GM23248 (cell line): ENCODE measurements at regions not wholly inside any gene's neighbourhood (a gene's known extent, or its start where the extent isn't known, plus 50 kb on each side); places are given as distances from the start of the nearest gene placed in this dataset.
"Not testable (repeated sequence)": the region's sequence is repeated elsewhere in the genome, so short reads cannot be mapped to it uniquely, and the experiment has no call there.

ENCODE experiments used
- DNase-seq: peaks from one replicate; pipeline ENCODE4 v3.0.0-alpha.2; 2015
- H2AFZ ChIP-seq: fragments of 200-600 bp; sonication (generic); 2 replicates; pipeline ENCODE4 v1.6.1; 2016; ENCODE audit warnings: antibody characterized with exemption
- H3F3A ChIP-seq: fragments of 200-600 bp; sonication (generic); 2 replicates; pipeline ENCODE4 v1.6.1; 2016; ENCODE audit warnings: mild to moderate bottlenecking, antibody characterized with exemption, mixed run types; ENCODE audit not compliant: insufficient read depth
- H3K27ac ChIP-seq: fragments of 200-600 bp; sonication (generic); 2 replicates; pipeline ENCODE4 v1.5.1; 2016; ENCODE audit warnings: mild to moderate bottlenecking
- H3K27me3 ChIP-seq: fragments of 200-600 bp; sonication (generic); replicated peaks from 2 replicates; pipeline ENCODE4 v1.6.1; 2016; ENCODE audit warnings: mild to moderate bottlenecking; ENCODE audit not compliant: insufficient read depth
- H3K36me3 ChIP-seq: fragments of 200-600 bp; sonication (generic); 2 replicates; pipeline ENCODE4 v1.6.1; 2016; ENCODE audit warnings: low read depth, mild to moderate bottlenecking
- H3K4me1 ChIP-seq: fragments of 200-600 bp; sonication (generic); 2 replicates; pipeline ENCODE4 v1.6.1; 2016; ENCODE audit warnings: mild to moderate bottlenecking; ENCODE audit not compliant: insufficient read depth
- H3K4me2 ChIP-seq: fragments of 200-600 bp; sonication (generic); one replicate; pipeline ENCODE4 v1.6.1; 2016; ENCODE audit warnings: mild to moderate bottlenecking; ENCODE audit not compliant: unreplicated experiment
- H3K4me3 ChIP-seq: fragments of 200-600 bp; sonication (generic); 2 replicates; pipeline ENCODE4 v1.5.1; 2016; ENCODE audit warnings: mild to moderate bottlenecking
- H3K79me2 ChIP-seq: fragments of 200-600 bp; sonication (generic); 2 replicates; pipeline ENCODE4 v1.6.1; 2016; ENCODE audit warnings: mild to moderate bottlenecking; ENCODE audit not compliant: insufficient read depth
- H3K9ac ChIP-seq: fragments of 200-600 bp; sonication (generic); 2 replicates; pipeline ENCODE4 v1.6.1; 2016; ENCODE audit warnings: mild to moderate bottlenecking
- H3K9me2 ChIP-seq: fragments of 200-600 bp; sonication (generic); 2 replicates; pipeline ENCODE4 v1.6.1; 2016; ENCODE audit warnings: mixed run types, mild to moderate bottlenecking, moderate library complexity; ENCODE audit not compliant: insufficient read depth
- H3K9me3 ChIP-seq: fragments of 200-600 bp; sonication (generic); one replicate; pipeline ENCODE4 v1.6.1; 2017; ENCODE audit warnings: low read depth
- H4K20me1 ChIP-seq: fragments of 200-600 bp; sonication (generic); 2 replicates; pipeline ENCODE4 v1.6.0; 2016; ENCODE audit not compliant: insufficient read depth
- EZH2 ChIP-seq: fragments of 200-600 bp; sonication (generic); IDR thresholded peaks from 2 replicates; pipeline ENCODE4 v1.6.1; 2018; ENCODE audit warnings: antibody characterized with exemption, mild to moderate bottlenecking; ENCODE audit not compliant: insufficient read depth, poor library complexity, severe bottlenecking
- EZH2phosphoT487 ChIP-seq: fragments of 200-600 bp; sonication (generic); IDR thresholded peaks from 2 replicates; pipeline ENCODE4 v1.6.1; 2018; ENCODE audit warnings: antibody characterized with exemption, moderate library complexity, mild to moderate bottlenecking, low read depth; ENCODE audit not compliant: insufficient read depth
- WGBS, 2 experiments: methylation state at CpG; one replicate each; pipeline ENCODE4 v1.1.6; 2015 to 2017; ENCODE audit warnings: low lambda C conversion rate in 2 of 2, low coverage in 1 of 2; ENCODE audit errors: missing lambda C conversion rate in 2 of 2; 5-methylcytosine and 5-hydroxymethylcytosine counted together
- in situ Hi-C: fragments of 300-500 bp; cut with MboI; formaldehyde crosslinking; loops from 2 replicates; pipeline ENCODE4 v1.15.0; 2020

DNA sequence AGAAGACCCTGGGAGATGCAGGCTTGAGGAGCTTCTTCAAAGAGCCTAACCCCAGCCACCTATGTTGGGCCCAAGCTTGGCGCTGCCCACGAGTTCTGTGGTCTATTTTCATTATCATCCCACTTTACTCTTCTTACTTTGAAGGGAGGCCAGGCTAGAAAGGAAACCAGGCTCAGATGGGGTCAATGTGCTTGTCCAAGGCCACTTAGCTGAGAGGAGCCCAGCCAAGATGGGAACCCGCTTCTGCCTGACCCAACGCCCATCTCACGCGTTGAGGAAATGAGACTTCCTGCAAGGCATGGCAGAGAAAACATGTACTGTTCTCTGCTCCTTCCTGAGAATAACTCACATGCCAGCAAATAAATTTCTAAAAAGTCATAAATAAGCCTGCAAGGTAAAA is 486.3 kb upstream of the PROK2 start:
- in situ Hi-C loops, result loop anchor here (25.0 kb wide), 1 partner anchor 559 kb away; no protein-coding TSS in a partner anchor
- no peak overlapping the region for H3K9ac ChIP-seq
- peaks cover 35% of the 10 kb centered on the region for H3K4me1 ChIP-seq
- no peak for DNase-seq
- H3K9me3 ChIP-seq, result no peaks in the 10 kb centered on the region
- no peak overlapping the region for H3K27ac ChIP-seq
- WGBS, 2 experiments, result 91 to 92% methylated on average over 6 of the region's 6 CpGs
- H3K9me2 ChIP-seq, result no peaks in the 10 kb centered on the region
- peaks cover 24% of the 10 kb centered on the region for H3F3A ChIP-seq
- no peaks in the 10 kb centered on the region for H4K20me1 ChIP-seq
- H3K4me2 ChIP-seq, result no peak overlapping the region
- H3K36me3 ChIP-seq, result no peaks in the 10 kb centered on the region
- H2AFZ ChIP-seq, result no peak overlapping the region
- H3K27me3 ChIP-seq, result no peaks in the 10 kb centered on the region
- no peaks in the 10 kb centered on the region for H3K79me2 ChIP-seq
- no peak overlapping the region for H3K4me3 ChIP-seq
- TF ChIP-seq EZH2 (no peak), EZH2phosphoT487 (no peak)

DNA sequence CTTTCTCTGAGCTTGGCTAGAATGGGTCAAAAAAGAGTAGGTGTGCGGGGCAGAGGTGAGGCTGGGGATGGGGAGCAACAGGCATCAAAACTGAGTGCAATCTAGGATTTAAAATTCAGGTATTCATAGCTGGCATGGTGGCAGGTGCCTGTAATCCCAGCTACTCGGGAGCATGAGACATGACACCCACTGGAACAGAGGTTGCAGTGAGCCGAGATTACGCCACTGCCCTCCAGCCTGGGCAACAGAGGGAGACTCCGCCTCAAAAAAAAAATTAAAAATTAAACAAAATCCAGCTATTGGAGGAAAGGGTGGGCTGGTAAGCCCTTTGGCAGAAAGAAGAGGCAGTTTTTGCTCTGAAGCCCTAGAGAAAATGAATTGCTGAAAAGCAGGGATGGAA is 485.8 kb upstream of the PROK2 start:
- Histone ChIP-seq H3F3A (peaks cover 24% of the 10 kb centered on the region), H3K4me1 (peaks cover 35% of the 10 kb centered on the region), H3K4me2 (peak overlapping the region; percentile 50), H3K4me3 (no peak overlapping the region), H3K9me2 (no peaks in the 10 kb centered on the region), H3K36me3 (no peaks in the 10 kb centered on the region), H3K27ac (peak overlapping the region; percentile 47; the same call in 1 of the 2 replicates), H2AFZ (no peak overlapping the region), H3K9me3 (no peaks in the 10 kb centered on the region), H4K20me1 (no peaks in the 10 kb centered on the region), H3K79me2 (no peaks in the 10 kb centered on the region), H3K27me3 (no peaks in the 10 kb centered on the region), H3K9ac (no peak overlapping the region)
- TF ChIP-seq EZH2phosphoT487, result no peak
- TF ChIP-seq EZH2, result no peak
- DNase-seq, result no peak
- 43 to 51% methylated on average over 5 of the region's 5 CpGs for WGBS, 2 experiments
- in situ Hi-C loops, result loop anchor here (25.0 kb wide), 1 partner anchor 558 kb away; no protein-coding TSS in a partner anchor

- DNase-seq, result peak; percentile 97
- Histone ChIP-seq H3K36me3 (no peaks in the 10 kb centered on the region), H3K4me1 (peaks cover 35% of the 10 kb centered on the region), H3K4me3 (peak overlapping the region; percentile 9; the same call in 1 of the 2 replicates), H2AFZ (no peak overlapping the region), H3K4me2 (peak overlapping the region; percentile 50), H3K27ac (peak overlapping the region; percentile 47), H3K9me2 (no peaks in the 10 kb centered on the region), H3K27me3 (no peaks in the 10 kb centered on the region), H3K9me3 (no peaks in the 10 kb centered on the region), H3K79me2 (no peaks in the 10 kb centered on the region), H3K9ac (no peak overlapping the region), H3F3A (peaks cover 21% of the 10 kb centered on the region), H4K20me1 (no peaks in the 10 kb centered on the region)
- 5 to 9% methylated on average over 9 of the region's 9 CpGs for WGBS, 2 experiments
- TF ChIP-seq EZH2phosphoT487, result no peak
- TF ChIP-seq EZH2, result no peak
- in situ Hi-C loops, result loop anchor here (25.0 kb wide), 1 partner anchor 558 kb away; no protein-coding TSS in a partner anchor
Observed at GRCh38 chr3:72270072-72270681, 485.2 kb upstream of the PROK2 start.

DNA sequence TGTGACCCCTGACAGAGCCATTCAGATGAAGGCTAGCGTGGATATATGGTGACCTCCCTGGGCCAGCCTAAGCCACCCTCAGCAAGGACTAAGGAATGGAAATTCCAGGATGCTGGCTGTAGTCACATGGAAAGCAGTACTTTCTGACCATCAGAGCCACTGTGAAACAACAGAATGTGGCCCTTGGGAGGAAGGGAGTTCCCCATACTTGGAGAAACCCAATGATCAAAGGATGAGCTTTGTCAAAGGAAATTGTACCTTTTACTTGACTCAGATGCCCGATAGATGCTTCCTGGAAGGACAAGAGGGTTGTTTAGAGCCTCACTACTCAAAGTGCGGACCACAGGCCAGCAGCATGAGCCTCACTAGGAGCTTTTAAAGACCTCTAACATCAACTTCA is 484.5 kb upstream of the PROK2 start:
- no peaks in the 10 kb centered on the region for H3K9me3 ChIP-seq
- peak overlapping the region; percentile 47 for H3K27ac ChIP-seq
- TF ChIP-seq EZH2phosphoT487 (no peak), EZH2 (no peak)
- peaks cover 16% of the 10 kb centered on the region for H3F3A ChIP-seq
- peak overlapping the region; percentile 50 for H3K4me2 ChIP-seq
- no peaks in the 10 kb centered on the region for H4K20me1 ChIP-seq
- H2AFZ ChIP-seq, result no peak overlapping the region
- no peaks in the 10 kb centered on the region for H3K27me3 ChIP-seq
- DNase-seq, result no peak
- H3K4me3 ChIP-seq, result peak overlapping the region; percentile 9; the same call in 1 of the 2 replicates
- peaks cover 28% of the 10 kb centered on the region for H3K4me1 ChIP-seq
- in situ Hi-C loops, result loop anchor here (10.0 to 25.0 kb wide), 2 partner anchors 315 to 557 kb away; no protein-coding TSS in a partner anchor
- 83 to 87% methylated on average over 3 of the region's 3 CpGs for WGBS, 2 experiments
- no peaks in the 10 kb centered on the region for H3K9me2 ChIP-seq
- no peaks in the 10 kb centered on the region for H3K79me2 ChIP-seq
- no peaks in the 10 kb centered on the region for H3K36me3 ChIP-seq
- no peak overlapping the region for H3K9ac ChIP-seq

- H2AFZ ChIP-seq, H3K36me3 ChIP-seq, H3K27me3 ChIP-seq, H3K9me3 ChIP-seq, H3K27ac ChIP-seq, H3F3A ChIP-seq, H3K4me3 ChIP-seq, DNase-seq, H3K4me2 ChIP-seq, H3K9me2 ChIP-seq, H4K20me1 ChIP-seq, H3K9ac ChIP-seq, H3K79me2 ChIP-seq: not testable (repeated sequence)
- in situ Hi-C loops, result loop anchor here (10.0 to 25.0 kb wide), 2 partner anchors 312 to 555 kb away; no protein-coding TSS in a partner anchor
- peaks cover 13% of the 10 kb centered on the region for H3K4me1 ChIP-seq
- WGBS, 2 experiments, result 83 to 91% methylated on average over 7 of the region's 7 CpGs
Observed at GRCh38 chr3:72266921-72267524, 482.1 kb upstream of the PROK2 start.
